Activated CD8-positive, alpha-beta memory T cell treated with anti-CD3 and anti-CD28 coated beads for 24 hours (primary cell): ENCODE measurements at regions not wholly inside any gene's neighbourhood (a gene's known extent, or its start where the extent isn't known, plus 50 kb on each side); places are given as distances from the start of the nearest gene placed in this dataset.

ENCODE experiments used
- DNase-seq: peaks from one replicate; pipeline ENCODE4 v3.0.0-alpha.2; 2020

DNA sequence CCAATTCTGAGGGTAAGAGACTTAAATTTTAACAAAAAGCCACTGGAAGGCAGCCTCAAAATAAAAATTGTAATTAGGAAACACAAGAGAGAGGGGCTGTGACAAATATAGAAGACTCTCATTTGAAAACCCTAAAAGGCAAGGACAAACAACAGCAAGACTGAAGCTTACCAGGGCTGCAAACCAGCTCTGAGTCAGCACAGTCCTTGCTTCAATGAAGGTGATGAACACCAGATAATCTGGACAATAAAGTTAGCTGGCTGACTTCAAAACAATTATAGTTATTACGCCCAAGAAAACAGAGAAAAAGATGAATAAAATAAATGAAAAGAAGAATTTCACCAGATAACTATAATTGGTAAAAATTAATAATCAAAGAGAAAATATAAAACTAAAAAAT lies 149.3 kb upstream of the NSMCE3 start:
- DNase-seq = no peak

DNA sequence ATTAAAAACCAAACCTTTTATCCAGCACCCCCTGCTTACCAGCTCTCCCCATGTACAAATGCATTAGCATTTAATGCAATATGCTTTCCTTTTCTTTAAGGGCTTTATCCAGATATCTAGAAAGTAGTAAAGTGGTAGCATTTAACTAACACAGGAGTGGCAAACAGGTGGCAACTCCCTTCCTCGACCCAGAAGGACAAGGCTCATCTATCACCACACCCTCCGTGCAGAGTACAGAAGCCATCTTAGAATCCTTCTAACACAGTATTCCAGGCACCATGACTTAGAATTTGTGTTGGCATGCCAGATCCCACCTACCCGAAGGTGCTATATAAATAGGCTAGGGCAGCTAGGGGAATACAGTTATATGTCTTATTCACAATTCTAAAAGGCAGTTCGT lies 148.6 kb upstream of the NSMCE3 start:
- DNase-seq = no peak

DNA sequence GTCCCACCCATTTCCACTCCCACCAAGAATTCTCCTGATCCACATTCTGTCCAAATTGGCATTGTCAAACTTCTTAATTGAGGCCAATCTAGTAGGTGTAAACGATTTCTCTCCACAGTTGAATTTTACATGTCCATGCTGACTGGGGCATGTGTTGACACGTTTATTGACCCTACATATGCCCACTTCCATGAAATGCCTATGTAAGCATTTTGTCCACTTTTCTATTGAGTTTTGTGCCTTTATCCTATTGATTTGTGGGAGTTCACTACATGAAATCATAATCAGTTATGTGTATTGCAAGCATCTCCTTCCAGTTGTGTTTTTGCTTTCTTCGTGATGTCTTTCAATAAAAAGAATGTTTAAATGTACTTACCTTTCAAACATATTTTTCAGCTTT lies 141.7 kb upstream of the NSMCE3 start:
- DNase-seq = no peak

DNA sequence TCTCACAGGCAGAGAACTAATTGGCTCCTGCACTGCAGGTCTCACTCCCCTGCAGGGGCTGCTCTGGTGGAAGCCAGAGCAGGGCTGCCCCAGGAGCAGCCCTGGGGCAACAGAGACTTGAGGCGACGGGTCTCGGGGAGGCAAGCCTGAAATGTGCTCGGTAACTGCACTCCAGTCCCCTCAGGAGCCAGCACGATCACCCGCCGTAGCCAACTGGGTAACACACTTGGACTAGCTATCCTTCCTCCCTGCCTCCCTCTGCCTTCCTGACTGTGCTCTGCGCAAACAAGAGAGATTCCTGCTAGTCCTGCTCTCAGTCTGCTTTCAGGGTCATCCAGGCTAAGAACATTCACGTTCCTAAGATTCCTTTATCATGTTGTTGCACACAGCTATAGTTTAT lies 140.7 kb upstream of the NSMCE3 start:
- no peak for DNase-seq

DNA sequence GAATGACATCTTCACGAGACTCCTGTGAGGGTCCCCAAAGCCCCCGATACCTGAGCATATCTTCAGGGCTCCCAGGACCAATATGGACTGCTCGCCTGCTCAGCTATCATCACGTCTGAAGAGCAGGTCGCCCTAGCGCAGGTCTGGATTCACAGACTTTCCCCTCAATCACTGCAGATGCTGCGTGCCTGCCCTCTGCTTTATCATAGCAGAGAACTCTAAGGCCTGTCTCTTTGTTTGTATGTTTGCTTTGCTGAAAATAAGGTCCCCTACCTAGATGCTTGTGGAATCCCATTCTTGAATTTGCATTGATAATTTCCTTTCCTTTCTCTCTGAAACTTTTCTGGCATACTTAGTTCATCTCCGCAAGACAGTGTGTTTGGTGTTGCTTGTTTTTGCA lies 140.3 kb upstream of the NSMCE3 start:
- no peak for DNase-seq

DNA sequence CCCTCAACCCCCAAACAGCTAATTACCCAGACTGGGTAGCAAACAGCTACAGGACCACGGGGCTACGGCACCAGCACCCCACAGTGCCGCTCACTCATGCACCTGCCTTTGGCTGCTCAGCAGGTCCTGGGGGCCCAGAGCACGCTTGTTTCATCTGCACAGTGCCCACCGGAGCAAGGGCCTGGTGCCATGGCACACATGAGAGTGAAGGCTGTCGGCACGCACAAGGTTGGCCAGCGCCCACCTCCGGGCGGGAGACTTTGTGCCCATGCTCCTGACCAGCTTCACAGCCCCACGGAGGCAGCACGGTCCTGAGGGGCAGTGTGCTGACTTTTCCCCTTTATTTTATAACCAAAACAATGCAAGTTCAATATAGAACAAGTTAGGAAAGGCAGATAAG lies 135.9 kb upstream of the NSMCE3 start:
- no peak for DNase-seq

DNA sequence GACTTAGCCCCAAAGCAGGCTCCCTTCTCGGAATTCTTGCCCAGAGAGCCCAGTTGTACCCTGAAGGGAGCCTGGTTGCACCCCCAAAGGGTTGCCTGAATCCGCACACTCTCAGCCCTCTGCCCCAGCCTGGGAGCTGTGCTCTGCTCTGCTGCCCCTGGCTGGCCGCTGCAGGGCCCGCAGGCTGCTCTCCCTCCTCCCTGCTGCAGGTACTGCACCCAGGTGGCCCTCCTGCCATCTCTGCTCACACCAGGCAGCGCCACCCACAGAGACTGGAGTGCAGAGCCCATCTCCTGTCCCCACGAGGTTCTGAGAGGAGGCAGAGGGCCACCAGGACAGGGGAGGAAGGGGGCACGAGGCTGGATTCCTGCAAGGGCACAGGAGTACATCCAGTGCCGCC lies 134.2 kb upstream of the NSMCE3 start:
- DNase-seq = no peak

DNA sequence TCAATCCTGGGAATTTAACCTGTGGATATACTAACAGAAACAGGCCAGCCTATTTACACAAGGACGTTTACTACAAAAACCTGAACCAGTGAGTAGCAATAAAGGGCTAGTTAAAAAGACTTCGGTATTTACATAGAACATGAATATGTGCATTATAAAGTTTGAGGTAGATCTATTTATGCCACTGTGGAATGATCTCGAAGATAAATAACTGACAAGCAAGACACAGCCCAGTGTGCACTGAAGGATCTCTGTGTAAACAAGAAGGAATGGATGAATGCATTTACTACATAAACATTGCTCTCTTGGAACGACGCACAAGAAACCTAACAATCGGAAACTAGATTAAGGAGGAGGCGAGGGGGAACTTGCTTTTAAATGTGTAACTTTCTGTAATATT lies 132.0 kb upstream of the NSMCE3 start:
- DNase-seq = no peak

DNA sequence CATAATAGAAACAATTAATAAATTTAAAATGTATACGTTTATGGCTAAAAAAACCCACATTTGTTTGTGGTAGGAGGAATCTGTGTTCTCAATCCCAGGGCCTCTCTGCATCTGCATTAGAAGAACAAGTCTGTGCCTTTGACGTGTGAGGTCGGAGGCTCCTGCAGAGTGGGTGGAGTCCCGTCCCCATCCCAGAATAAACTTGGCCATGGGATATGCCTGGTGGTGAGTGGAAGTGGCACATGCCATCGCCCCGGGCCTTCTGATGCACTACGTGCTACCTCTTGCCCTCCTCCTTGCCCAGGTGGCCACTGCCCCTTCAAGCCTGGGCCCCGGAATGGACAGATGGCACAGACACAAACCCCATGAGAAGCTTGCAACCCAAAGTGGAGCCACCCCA lies 131.1 kb upstream of the NSMCE3 start:
- DNase-seq = no peak

DNA sequence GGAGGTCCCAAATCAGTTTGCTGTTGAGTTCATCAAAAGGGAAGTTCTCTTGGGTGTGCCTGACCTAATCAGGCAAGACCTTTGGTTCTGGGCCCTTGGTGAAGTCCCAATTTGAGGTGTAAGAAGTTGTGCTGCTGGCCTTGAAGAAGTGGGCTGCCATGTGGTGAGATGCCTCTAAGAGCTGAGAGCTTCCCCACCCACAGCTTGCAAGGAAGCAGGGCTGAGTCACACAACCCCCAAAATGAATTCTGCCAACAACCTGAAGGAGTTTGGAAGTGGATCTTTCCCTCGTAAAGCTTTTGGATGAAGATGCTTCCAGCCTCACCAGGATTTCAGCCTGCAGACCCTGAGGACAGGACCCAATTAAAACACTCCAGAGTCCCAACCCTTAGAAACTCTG lies 129.3 kb upstream of the NSMCE3 start:
- DNase-seq = no peak

DNA sequence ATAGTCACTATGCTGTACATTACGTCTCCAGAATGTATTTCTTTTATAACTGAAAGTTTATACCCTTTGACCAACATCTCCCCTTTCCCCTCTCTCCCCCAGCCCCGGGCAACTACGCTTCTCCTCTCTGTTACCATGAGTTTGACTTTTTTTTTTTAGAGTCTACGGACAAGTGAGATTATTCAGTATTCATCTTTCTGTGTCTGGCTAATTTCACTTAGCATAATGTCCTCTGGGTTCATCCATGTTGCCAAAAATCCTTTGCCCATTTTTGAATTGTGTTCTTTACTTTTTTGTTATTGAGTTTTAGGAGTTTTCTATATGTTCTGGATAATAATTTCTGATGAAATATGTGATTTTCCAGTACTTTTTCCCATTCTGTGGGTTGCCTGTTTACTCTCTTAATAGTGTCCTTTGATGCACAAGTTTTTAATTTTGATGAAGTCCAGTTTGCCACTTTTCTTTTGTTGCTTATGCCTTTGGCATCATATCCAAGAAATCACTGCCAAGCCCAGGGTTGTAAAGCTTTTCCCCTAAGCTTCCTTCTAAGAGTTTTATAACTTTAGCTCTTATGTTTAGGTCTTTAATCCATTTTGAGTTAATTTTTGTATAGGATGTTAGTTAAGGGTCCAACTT lies 126.7 kb upstream of the NSMCE3 start:
- DNase-seq = no peak

DNA sequence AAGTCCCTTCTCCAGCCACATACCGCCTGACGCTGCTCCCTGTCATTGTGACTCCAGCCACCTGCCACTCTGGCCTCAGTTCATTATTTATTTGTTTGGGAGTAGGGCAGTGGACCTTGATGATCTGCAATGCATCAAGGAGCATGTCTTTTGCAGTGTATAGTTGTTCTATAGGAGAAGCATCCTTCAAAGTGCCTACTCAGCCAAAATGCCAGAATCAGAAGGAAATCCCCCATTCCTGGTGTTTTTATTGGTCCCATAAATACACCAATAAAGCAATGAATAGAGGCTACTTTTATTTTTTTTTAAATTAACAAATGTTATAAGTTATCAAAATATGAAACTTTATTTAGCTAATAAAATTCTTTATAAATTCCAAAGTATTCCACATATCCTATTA lies 123.8 kb upstream of the NSMCE3 start:
- no peak for DNase-seq

DNA sequence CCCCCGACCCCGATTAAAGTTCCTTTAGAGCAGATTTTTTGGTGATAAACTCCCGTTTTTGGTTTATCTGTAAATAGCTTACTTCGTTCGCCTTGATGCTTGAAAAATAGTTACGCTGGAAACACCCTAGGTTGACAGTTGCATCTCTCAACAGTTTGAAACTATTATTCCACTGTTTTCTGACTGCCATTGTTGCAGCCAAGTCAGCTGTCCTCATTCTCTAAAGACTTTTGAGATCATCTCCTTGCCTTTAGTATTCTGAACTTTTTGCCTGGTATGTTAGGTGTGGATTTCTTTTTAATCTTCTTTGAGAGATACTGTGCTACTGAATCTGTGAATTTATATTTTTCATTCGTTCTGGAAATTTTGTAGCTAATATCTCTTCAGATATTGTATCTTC lies 122.7 kb upstream of the NSMCE3 start:
- DNase-seq = no peak

DNA sequence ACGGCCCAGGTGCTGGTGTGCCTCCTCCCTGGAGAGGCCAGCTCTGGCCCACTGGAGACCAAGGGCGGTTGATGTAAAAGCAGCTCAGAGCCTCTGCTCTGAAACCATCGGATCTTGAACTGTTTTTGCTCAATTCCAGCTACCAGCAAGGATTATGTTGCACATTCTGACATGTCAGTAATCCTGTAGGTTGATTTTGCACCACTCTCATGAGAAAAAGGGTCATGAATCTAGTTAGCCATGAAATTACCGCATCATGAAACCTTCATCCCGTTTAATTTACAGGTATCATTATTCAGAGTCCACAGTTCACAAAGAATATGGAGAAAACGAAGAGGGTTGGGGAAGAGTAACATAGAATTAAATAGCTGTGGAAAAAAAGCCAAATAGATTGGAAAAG lies 120.4 kb upstream of the NSMCE3 start:
- no peak for DNase-seq

DNA sequence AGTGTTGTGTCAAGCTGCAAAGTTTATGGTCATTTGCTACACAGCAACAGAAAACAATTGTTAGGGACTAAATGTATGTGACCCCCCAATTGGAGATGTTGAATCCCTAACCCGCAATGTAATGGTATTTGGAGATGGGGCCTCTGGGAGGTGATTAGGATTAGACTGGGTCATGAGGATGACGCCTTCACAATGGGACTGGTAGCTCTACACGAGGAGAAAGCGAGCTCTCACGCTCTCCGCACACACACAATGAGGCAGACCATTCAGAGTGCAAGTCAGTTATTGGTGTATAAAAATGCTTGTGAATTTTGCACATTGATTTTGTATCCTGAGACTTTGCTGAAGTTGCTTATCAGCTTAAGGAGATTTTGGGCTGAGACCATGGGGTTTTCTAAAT lies 116.9 kb upstream of the NSMCE3 start:
- DNase-seq = no peak

DNA sequence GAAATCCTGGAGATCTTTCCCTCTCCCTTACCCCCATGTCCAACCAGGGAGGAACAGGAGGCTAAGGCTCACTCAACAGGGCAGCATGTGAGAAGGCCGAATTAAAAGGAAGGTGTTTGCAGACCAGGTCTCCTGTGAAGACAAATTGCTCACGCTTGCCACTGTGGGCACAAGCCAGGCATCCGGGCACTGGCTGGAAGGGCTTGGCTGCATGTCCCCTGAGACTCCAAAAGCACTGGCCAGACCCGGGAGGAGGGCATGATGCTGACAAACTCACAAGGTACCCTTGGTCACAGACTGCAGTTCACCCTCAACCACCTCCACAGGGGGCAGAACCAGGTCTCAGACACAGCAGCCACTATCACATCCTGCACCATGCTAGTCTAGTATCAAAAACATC lies 113.7 kb upstream of the NSMCE3 start:
- no peak for DNase-seq

DNA sequence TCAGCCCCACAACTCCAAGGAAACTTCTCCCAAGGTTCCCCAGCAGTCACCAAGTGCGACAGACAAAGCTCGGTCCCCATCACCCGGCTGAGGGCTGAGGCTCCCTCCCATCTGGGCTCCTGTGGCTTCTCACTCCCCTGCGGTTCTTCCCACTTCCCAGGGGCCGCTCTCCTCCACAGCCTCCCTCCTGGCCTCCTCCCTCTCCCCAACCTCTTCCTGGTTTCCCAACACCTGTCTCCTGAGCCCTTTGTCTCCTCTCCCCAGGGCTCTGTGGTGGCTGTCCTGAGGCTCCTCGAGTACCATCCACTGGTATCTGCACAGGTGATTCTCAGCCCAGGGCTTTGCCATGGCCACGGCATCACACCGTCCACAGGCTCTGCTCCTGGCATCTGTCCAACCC lies 113.2 kb upstream of the NSMCE3 start:
- no peak for DNase-seq

DNA sequence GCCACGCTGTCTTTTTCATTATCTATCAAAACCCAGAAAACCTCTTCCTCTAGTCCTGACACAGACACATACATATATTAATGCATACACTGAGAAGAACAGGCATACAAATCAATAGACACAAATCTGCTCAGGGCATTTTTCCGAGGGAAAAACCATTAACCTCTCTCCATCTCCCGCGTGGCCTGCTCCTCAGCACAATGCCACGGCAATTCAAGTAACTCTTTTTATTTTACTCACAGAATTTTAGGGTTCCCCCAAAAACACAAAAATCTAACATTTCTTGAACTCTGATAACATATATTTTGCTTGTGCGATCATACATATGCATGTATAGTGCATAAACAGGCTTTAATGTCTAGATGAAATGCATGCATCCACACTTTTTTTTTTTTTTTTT lies 110.8 kb upstream of the NSMCE3 start:
- no peak for DNase-seq

DNA sequence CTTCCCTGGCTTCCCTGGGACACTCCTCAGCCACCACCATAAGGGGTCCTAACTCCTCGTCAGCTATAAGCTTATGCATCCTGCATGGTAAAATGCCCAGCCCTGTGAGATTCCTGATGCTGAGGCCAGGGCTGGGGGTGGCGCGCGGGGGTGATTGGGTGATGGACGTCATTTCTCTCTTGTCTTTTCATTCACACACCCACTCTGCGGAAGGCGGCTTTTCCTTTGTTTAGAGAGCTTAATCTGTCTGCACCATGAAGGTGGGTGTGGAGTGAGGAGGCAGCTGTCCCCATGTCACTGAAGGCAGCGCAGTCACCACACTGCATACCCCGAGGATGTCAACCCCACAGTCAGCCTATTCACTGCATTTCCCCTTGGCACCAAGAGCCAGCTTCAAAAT lies 110.0 kb upstream of the NSMCE3 start:
- no peak for DNase-seq

DNA sequence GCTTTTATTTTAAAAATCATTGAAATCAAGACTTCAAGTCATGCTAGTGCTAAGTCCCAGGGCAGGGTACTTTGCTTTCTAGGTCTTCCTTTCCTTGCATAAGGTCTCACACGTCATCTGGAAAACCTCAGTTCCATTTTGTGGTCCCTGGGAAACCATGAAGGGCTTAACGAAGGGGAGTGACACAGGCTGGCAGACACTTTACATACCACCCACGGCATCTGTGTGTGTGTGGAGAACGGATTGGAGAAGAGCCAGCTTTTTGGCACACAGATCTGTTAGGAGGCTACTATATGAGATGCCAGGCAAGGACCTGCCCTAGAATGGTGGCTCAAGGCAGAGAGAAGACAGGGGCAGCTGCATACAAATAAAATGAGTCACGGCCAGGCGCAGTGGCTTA lies 107.5 kb upstream of the NSMCE3 start:
- no peak for DNase-seq

DNA sequence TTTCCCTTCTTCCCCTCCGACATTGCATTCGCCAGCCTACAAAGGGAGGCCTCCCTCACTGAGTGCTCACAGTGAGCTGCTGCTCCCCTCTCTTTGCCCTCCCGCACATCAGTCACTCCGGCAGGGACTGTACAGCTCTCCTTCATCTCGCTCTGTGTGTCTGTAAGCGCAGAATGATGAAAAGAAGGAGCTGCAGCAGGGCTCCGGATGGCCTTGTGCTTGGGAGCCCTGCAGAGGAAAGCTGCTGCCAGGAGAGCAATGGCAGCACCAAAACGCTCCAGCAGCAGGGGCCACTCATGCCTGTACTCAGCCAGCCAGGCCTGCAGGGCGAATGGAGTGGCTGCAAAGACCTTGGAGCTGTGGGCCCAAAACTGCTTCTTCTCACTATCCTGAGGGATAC lies 107.0 kb upstream of the NSMCE3 start:
- no peak for DNase-seq

DNA sequence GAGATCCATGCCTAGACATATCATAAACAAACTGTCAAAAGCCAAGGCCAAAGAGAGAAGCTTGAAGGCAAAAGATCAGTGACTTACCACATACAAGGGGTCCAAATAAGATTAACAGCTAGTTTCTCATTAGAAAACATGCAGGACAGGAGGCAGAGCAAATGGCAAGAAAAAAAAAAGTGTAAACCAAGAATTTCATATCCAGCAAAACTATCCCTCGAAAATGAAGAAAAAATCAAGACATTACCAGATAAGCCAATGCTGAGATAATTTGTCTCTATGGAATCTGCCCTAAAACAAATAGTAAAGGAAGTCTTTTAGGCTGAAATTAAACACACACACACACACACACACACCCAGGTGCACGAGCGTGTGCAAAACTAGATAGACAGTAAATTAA lies 99.6 kb upstream of the NSMCE3 start:
- no peak for DNase-seq

DNA sequence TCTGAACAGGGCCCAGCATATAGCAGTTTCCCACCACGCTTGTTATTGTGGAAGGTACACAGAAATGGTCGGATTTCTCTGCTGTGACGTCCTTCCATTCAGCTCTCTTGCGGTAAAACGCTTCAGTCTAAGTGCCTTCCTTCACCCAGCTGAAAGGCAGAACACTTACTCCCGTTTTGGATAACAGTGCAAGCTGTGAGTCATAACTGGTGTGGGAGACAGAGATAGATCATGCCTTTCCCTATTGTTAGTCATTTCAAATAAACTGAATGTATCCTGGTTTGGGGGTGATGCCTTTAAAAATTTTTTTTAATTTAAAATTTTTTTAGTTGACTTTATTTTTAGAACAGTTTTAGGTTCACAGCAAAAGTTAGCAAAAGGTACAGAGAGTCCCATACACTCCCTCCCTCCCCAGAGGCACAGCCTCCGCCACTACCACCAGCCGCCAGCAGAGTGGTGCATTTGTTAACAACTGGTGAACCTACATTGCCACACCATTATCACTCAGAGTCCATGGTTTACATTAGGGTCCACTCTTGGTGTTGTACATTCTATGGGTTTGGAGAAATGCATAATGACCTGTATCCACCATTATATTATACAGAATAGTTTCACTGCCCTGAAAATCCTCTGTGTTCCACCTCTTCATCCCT lies 94.9 kb upstream of the NSMCE3 start:
- DNase-seq = no peak

DNA sequence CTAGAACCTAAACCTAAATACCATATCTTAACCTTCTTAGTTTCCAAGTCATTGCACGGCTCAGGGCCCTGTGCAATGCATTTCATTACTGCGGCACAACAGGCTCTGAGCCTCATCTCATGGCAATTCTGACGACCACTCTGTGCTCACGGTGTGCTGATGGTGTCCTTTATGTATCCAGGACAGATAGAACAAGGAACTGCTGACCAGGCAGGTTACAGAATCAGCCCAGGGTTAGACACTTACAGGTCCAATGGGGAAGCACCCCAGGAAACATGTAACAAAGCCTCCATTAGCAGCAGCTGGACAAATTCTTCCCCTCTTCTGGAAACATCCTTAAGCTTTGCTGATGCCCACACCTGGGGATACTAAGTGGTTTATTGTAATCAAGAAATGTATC lies 91.9 kb upstream of the NSMCE3 start:
- DNase-seq = no peak

DNA sequence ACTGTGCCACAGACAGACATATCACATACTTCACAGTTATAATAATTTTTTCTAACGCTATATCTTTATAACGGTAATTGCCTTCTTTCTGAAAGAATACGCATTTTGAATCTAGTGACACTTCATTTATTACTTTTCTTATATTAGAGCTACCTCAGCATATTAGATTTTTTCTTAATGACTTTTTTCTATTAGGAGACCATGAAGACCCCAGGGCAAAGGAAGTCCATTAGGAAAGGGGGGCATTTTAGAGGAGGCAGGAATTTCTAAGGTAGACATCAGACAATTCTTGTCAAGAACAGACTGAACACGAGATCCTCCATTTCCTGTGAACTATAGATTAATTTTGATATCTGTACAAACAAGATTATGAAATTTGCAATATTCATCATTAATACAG lies 90.5 kb upstream of the NSMCE3 start:
- no peak for DNase-seq

DNA sequence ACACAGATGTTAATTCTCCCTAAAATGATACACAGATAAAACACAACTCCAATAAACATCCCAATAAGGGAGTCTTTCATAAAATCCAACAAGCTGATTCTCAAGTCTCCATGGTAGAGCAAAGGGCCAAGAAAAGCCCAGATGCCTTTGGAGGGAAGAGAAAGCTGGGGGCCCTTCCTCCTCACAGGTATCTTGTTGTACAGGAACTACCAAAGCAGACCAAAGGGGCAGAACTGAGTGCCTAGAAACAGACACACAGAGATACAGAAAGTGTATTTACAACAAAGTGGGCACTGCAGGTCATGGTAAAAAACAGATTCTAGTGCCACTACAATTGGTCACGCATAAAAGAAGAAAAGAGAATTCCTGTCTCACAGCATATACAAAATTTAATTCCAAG lies 87.2 kb upstream of the NSMCE3 start:
- DNase-seq = no peak
